ENCODE measurements at regions not wholly inside any gene's neighbourhood (a gene's known extent, or its start where the extent isn't known, plus 50 kb on each side); places are given as distances from the start of the nearest gene placed in this dataset.

DNA sequence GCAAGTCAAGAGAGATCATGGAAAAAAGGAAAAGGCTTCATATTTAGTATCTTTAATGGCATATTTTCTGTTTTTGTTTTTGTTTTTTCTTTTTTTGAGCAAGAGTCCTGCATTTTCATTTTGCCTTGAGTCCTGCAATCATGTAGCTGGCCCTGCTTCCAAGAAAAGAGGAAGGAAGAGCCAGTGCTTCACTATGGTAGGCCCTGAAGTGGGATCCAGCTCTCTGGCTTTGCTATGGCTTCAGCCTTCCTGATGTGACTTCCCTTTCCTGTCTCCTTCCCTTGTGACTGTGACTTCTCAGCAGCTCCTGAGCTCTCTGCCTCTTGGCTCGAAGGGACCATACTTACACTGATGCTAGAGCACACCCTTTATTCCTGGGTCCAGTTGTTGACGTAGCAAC is 512.3 kb downstream of the INHBA start:
- ATAC-seq (replicated peaks in 6 of 8), result no peak
- Histone ChIP-seq H3K4me3 (no peak overlapping the region), H3K4me1 (replicated peaks in 1 of 2) (peaks cover 4 to 5% of the 10 kb centered on the region in 2 donors), H3K27ac (no peak overlapping the region)
- in situ Hi-C loops (cut with MboI; ENCODE audit: low pct_unique_long_range_greater_than_20kb in 2 of 9, low sequenced_read_pairs in 9 of 9, unreplicated experiment in 9 of 9), result no loop called here
- 0 to 83% (median 50%) methylated on average over 1 to 2 of the region's 2 CpGs; no CpG with 5 or more reads in 2 of the 10 experiments for WGBS, 10 experiments

DNA sequence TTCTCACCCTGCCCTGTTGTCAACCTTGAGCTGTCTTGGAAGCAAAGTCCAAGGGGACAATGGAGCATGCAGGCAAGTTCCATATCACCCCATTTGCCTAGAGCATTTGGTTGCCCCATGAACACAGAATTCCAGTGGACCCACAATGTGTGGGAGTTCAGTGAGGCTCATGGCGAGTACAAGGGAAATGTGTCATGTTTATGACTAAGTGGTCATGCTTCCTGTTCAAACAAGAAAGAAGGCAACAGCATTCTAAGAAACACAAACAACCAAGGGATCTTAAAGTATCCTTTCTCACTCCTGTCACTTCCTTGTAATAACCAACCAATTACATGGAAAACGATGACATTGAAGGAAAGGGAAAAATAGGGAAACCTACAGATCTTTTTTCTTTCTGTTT is 513.0 kb downstream of the INHBA start:
- WGBS, 10 experiments, result 29 to 100% (median 100%) methylated on average over 1 to 2 of the region's 2 CpGs; no CpG with 5 or more reads in 1 of the 10 experiments
- Histone ChIP-seq H3K4me3 (no peak overlapping the region), H3K27ac (no peak overlapping the region), H3K4me1 (replicated peaks in 1 of 2) (peaks cover 5 to 6% of the 10 kb centered on the region in 2 donors)
- ATAC-seq (replicated peaks in 6 of 8), result no peak
- in situ Hi-C loops (cut with MboI; ENCODE audit: low pct_unique_long_range_greater_than_20kb in 2 of 9, low sequenced_read_pairs in 9 of 9, unreplicated experiment in 9 of 9), result no loop called here

GRCh38 chr7:41188163-41189130 is 514.4 kb downstream of the INHBA start:
- in situ Hi-C loops (cut with MboI; ENCODE audit: low pct_unique_long_range_greater_than_20kb in 2 of 9, low sequenced_read_pairs in 9 of 9, unreplicated experiment in 9 of 9), result no loop called here
- H3K4me1 ChIP-seq (replicated peaks in 1 of 2), result peaks cover 5 to 6% of the 10 kb centered on the region in 2 donors
- no peak overlapping the region for H3K4me3 ChIP-seq
- H3K27ac ChIP-seq, result no peak overlapping the region
- peak in 2 of 8 experiments; percentile 35 to 63 for ATAC-seq (replicated peaks in 6 of 8)
- 46 to 100% (median 75%) methylated on average over 1 to 7 of the region's 8 CpGs for WGBS, 10 experiments

DNA sequence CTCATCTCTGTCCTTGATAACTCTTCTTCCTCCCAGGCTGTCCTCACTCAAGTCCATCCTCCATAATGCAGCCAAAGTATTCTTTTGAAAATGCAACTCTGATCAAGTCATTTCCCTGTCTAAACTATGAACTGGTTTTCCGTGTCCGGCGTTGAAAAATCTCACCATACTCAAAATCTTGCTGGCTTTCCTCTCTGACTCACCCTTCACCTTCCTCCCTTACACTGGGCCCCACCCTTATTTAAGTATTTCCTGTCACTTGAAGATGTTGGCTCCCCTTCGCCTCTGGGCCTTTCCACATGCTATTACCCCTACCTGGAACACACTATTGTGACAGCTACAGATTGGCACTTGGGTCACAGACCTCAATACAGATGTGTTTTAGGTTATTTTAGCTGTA is 515.6 kb downstream of the INHBA start:
- no peak for ATAC-seq (replicated peaks in 6 of 8)
- WGBS, 10 experiments, result 89 to 100% (median 100%) methylated on average over 1 to 4 of the region's 4 CpGs; no CpG with 5 or more reads in 1 of the 10 experiments
- in situ Hi-C loops (cut with MboI; ENCODE audit: low pct_unique_long_range_greater_than_20kb in 2 of 9, low sequenced_read_pairs in 9 of 9, unreplicated experiment in 9 of 9), result no loop called here
- Histone ChIP-seq H3K27ac (no peak overlapping the region), H3K4me1 (replicated peaks in 1 of 2) (peaks cover 5 to 6% of the 10 kb centered on the region in 2 donors), H3K4me3 (no peak overlapping the region)

DNA sequence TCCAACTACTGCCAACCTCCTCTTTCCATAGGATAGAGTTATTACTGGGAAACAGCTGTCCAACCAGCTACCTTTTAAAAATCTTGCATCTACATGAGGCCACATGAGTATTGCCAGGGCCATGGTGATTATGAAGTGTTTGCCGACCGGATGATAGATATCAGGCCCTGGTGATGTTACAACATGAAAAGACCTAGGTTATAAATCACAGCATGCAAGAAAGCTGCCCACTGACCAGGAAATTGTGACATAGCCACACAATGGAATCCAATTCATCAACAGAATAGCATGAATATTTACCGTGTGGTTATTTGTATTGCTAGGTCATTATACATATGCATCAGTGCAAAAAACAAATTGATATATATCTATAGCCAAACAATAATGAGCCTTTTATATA is 517.0 kb downstream of the INHBA start:
- ATAC-seq (replicated peaks in 6 of 8), result peak in 5 of 8 experiments; percentile 50 to 86 (median 63)
- peaks cover 5 to 6% of the 10 kb centered on the region in 2 donors for H3K4me1 ChIP-seq (replicated peaks in 1 of 2)
- H3K4me3 ChIP-seq, result no peak overlapping the region
- WGBS, 10 experiments, result 20 to 67% (median 38%) methylated on average over 1 to 3 of the region's 3 CpGs; no CpG with 5 or more reads in 3 of the 10 experiments
- H3K27ac ChIP-seq, result no peak overlapping the region
- in situ Hi-C loops (cut with MboI; ENCODE audit: low pct_unique_long_range_greater_than_20kb in 2 of 9, low sequenced_read_pairs in 9 of 9, unreplicated experiment in 9 of 9), result no loop called here

GRCh38 chr7:41183741-41184140 is 519.1 kb downstream of the INHBA start:
- no peak for ATAC-seq (replicated peaks in 6 of 8)
- peaks cover 5 to 6% of the 10 kb centered on the region in 2 donors for H3K4me1 ChIP-seq (replicated peaks in 1 of 2)
- no peak overlapping the region for H3K27ac ChIP-seq
- H3K4me3 ChIP-seq, result no peak overlapping the region
- in situ Hi-C loops (cut with MboI; ENCODE audit: low pct_unique_long_range_greater_than_20kb in 2 of 9, low sequenced_read_pairs in 9 of 9, unreplicated experiment in 9 of 9), result no loop called here
- 83 to 100% (median 91%) methylated on average over 2 to 6 of the region's 6 CpGs; no CpG with 5 or more reads in 1 of the 10 experiments for WGBS, 10 experiments

- ATAC-seq (replicated peaks in 6 of 8), result no peak
- in situ Hi-C loops (cut with MboI; ENCODE audit: low pct_unique_long_range_greater_than_20kb in 2 of 9, low sequenced_read_pairs in 9 of 9, unreplicated experiment in 9 of 9), result no loop called here
- 100% methylated on average over 1 of the region's 2 CpGs; no CpG with 5 or more reads in 9 of the 10 experiments for WGBS, 10 experiments
Observed at GRCh38 chr7:41182782-41183181, 520.1 kb downstream of the INHBA start.

GRCh38 chr7:41175435-41175834 is 527.5 kb downstream of the INHBA start:
- no peaks in the 10 kb centered on the region for H3K4me1 ChIP-seq (replicated peaks in 1 of 2)
- ATAC-seq (replicated peaks in 6 of 8), result no peak
- 67 to 100% (median 96%) methylated on average over 1 to 7 of the region's 8 CpGs; no CpG with 5 or more reads in 3 of the 10 experiments for WGBS, 10 experiments
- H3K27ac ChIP-seq, result no peak overlapping the region
- in situ Hi-C loops (cut with MboI; ENCODE audit: low pct_unique_long_range_greater_than_20kb in 2 of 9, low sequenced_read_pairs in 9 of 9, unreplicated experiment in 9 of 9), result no loop called here
- H3K4me3 ChIP-seq, result no peak overlapping the region

More at GRCh38 chr7:41182782-41183181, 520.1 kb downstream of the INHBA start:
- H3K27ac ChIP-seq, result no peak overlapping the region
- peaks cover 5 to 6% of the 10 kb centered on the region in 2 donors for H3K4me1 ChIP-seq (replicated peaks in 1 of 2)
- no peak overlapping the region for H3K4me3 ChIP-seq

- H3K27ac ChIP-seq, result no peak overlapping the region
- H3K4me1 ChIP-seq (replicated peaks in 1 of 2), result no peaks in the 10 kb centered on the region
- ATAC-seq (replicated peaks in 6 of 8), result peak in 3 of 8 experiments; percentile 78 to 83 (median 82)
- no peak overlapping the region for H3K4me3 ChIP-seq
- 0 to 100% (median 82%) methylated on average over 1 to 2 of the region's 2 CpGs for WGBS, 10 experiments
- in situ Hi-C loops (cut with MboI; ENCODE audit: low pct_unique_long_range_greater_than_20kb in 2 of 9, low sequenced_read_pairs in 9 of 9, unreplicated experiment in 9 of 9), result no loop called here
Observed at GRCh38 chr7:41174521-41174920, 528.4 kb downstream of the INHBA start.

DNA sequence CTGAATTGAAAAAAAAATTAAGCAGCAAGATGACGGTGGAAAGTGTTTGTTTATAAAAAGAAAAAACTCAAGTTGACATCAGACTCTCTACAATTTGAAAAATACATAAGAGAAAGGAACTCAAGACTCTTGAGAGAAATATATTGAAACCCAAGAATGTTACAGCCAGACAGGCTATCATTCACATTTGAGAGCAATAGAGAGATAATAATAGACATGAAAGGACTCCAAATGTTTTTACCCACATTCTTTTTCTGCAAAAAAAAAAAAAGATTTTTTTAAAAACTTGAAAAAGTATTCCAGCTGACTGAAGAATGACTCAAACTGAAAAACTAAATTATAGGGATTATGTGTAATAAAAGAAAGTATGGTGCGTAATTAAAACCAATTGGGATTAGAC is 532.4 kb downstream of the INHBA start:
- WGBS, 10 experiments, result 54 to 100% (median 96%) methylated on average over 1 to 2 of the region's 2 CpGs; no CpG with 5 or more reads in 1 of the 10 experiments
- in situ Hi-C loops (cut with MboI; ENCODE audit: low pct_unique_long_range_greater_than_20kb in 2 of 9, low sequenced_read_pairs in 9 of 9, unreplicated experiment in 9 of 9), result no loop called here
- Histone ChIP-seq H3K4me3 (no peak overlapping the region), H3K27ac (no peak overlapping the region), H3K4me1 (replicated peaks in 1 of 2) (no peaks in the 10 kb centered on the region)
- ATAC-seq (replicated peaks in 6 of 8), result no peak

DNA sequence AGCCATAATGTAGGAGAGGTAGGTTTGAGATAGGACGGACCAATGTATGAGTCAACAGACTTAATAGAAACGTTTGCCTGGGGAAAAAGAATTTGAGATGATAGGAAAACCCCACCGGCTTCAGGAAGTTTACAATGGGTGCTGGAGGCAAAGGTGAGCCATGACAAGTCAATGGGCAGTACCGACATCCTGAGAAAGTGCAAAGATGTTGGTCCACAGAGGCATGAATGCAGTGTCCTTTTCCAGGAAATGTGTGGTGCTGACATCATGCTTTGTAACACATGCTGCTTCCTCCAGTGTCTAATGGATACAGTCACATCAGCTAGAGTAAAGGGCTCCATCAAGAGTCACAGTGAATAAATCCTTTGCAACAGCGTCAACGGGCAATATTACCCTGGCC is 533.6 kb downstream of the INHBA start:
- 55 to 100% (median 86%) methylated on average over 1 to 6 of the region's 6 CpGs for WGBS, 10 experiments
- no peak overlapping the region for H3K4me3 ChIP-seq
- in situ Hi-C loops (cut with MboI; ENCODE audit: low pct_unique_long_range_greater_than_20kb in 2 of 9, low sequenced_read_pairs in 9 of 9, unreplicated experiment in 9 of 9), result no loop called here
- H3K4me1 ChIP-seq (replicated peaks in 1 of 2), result no peaks in the 10 kb centered on the region
- no peak for ATAC-seq (replicated peaks in 6 of 8)
- no peak overlapping the region for H3K27ac ChIP-seq

DNA sequence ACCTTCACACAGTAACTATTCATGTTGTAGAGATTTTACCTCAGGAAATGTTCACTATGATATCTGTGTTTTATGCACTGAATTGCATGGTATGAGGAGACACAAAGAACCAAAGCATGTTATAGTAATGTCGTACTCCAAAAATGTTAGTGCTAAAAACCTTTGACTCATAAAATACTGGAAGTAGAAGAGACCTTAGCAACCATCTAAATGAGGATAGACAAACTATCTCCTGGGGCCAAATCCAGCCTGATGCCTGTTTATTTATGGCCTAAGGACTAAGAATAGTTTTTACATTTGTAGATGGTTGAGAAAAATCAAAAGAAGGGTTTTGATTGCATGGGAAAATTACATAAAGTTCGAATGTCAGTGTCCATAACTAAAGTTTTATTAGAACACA is 535.1 kb downstream of the INHBA start:
- no peak overlapping the region for H3K4me3 ChIP-seq
- in situ Hi-C loops (cut with MboI; ENCODE audit: low pct_unique_long_range_greater_than_20kb in 2 of 9, low sequenced_read_pairs in 9 of 9, unreplicated experiment in 9 of 9), result no loop called here
- no peak for ATAC-seq (replicated peaks in 6 of 8)
- WGBS, 10 experiments, result 40 to 86% (median 66%) methylated on average over 1 to 2 of the region's 2 CpGs; no CpG with 5 or more reads in 1 of the 10 experiments
- H3K4me1 ChIP-seq (replicated peaks in 1 of 2), result no peaks in the 10 kb centered on the region
- H3K27ac ChIP-seq, result no peak overlapping the region

DNA sequence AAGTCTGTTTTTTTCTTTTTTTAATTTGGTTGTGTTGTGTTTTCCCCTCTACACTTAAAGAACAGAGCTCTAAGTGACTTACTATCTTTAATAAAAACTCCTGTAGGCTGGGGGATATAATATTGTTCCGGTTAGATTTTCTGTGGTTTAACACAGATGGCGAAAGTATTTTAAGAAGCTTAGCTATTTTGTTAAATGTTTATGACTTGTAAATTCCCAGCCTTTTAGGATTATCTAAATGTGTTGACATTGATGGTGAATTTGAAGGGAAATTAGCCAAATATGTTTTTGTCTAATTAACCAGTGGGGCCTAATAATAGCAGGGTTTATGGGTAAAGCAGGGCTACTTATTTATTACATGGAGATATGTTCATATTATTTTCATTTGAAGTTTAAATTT is 538.5 kb downstream of the INHBA start:
- 15 to 69% (median 50%) methylated on average over 2 of the region's 2 CpGs for WGBS, 10 experiments
- Histone ChIP-seq H3K4me3 (no peak overlapping the region), H3K27ac (no peak overlapping the region), H3K4me1 (replicated peaks in 1 of 2) (no peaks in the 10 kb centered on the region)
- no peak for ATAC-seq (replicated peaks in 6 of 8)
- in situ Hi-C loops (cut with MboI; ENCODE audit: low pct_unique_long_range_greater_than_20kb in 2 of 9, low sequenced_read_pairs in 9 of 9, unreplicated experiment in 9 of 9), result no loop called here
